Adrenal gland (tissue), 9 donors: ENCODE measurements at regions not wholly inside any gene's neighbourhood (a gene's known extent, or its start where the extent isn't known, plus 50 kb on each side); places are given as distances from the start of the nearest gene placed in this dataset.

Experiments used
- DNase-seq, 7 donors: peaks; one replicate each; pipeline ENCODE4 v3.0.0-alpha.2; 2019 to 2020
- H3K27ac ChIP-seq, 5 donors: fragments of 200-600 bp; sonication (generic) in 4 of 5; 1 replicate in 3 of 5; 2 replicates in 2 of 5; pipeline versions ENCODE4 v1.5.1 to v1.8.0; 2016 to 2020; ENCODE audit warnings: mild to moderate bottlenecking in 1 of 5
- H3K27me3 ChIP-seq: fragments of 200-600 bp; 2 replicates; pipeline ENCODE4 v1.8.0; 2021
- H3K36me3 ChIP-seq, 2 donors: fragments of 200-600 bp; replicated peaks in 1 of 2; 1 replicate in 1 of 2; 2 replicates in 1 of 2; pipeline versions ENCODE4 v1.5.1 to v1.8.0; 2018 to 2022
- H3K4me1 ChIP-seq, 2 donors: fragments of 200-600 bp; replicated peaks in 1 of 2; 1 replicate in 1 of 2; 2 replicates in 1 of 2; pipeline versions ENCODE4 v1.5.1 to v1.8.0; 2018 to 2021
- H3K4me3 ChIP-seq, 4 donors: fragments of 200-600 bp; sonication (generic) in 3 of 4; one replicate each; pipeline ENCODE4 v1.5.1; 2016 to 2018
- H3K9me3 ChIP-seq, 3 donors: fragments of 200-600 bp; sonication (generic) in 1 of 3; replicated peaks in 1 of 3; 1 replicate in 2 of 3; 2 replicates in 1 of 3; pipeline versions ENCODE4 v1.5.1 to v1.8.0; 2016 to 2021
- CTCF ChIP-seq, 6 experiments: fragments of 450-650 bp in 4 of 6; fragments of 200-600 bp in 2 of 6; sonication (generic) in 1 of 6; IDR thresholded peaks; 1 replicate in 5 of 6; 2 replicates in 1 of 6; pipeline versions ENCODE4 v1.5.1 to v1.8.0; 2016 to 2021; ENCODE audit warnings: antibody characterized with exemption in 6 of 6, mild to moderate bottlenecking in 2 of 6, moderate library complexity in 1 of 6
- POLR2A ChIP-seq, 2 donors: fragments of 450-650 bp; IDR thresholded peaks; one replicate each; pipeline ENCODE4 v1.6.1; 2017; ENCODE audit warnings: antibody characterized with exemption in 2 of 2, mild to moderate bottlenecking in 2 of 2, moderate library complexity in 1 of 2
- WGBS, 4 donors: extraction: QIAGEN DNeasy Blood & Tissue Kit in 2 of 4; methylation state at CpG; one replicate each; pipeline versions ENCODE4 v1.1.5 to v1.1.7; 2013 to 2017; 5-methylcytosine and 5-hydroxymethylcytosine counted together
- intact Hi-C, 2 donors: fragments of 100-400 bp; cut with DNase I; formaldehyde crosslinking; loops; one replicate each; pipeline versions ENCODE4 v1.14.1 to v1.15.0; 2022 to 2023
- donor health status: healthy with polysubstance abuse.
- donor health status: Bipolar disorder and iron deficiency.
- donor health status: DM: yes; HTN: yes; CAD: no.
- donor health status: DM: no; HTN: no; CAD: no.
- donor health status: DM: no; HTN: no; CAD: no.

GRCh38 chr1:164949771-164950471 is 390.9 kb downstream of the PBX1 start:
- WGBS, 4 donors, result 70 to 78% (median 75%) methylated on average over 2 of the region's 2 CpGs
- H3K27me3 ChIP-seq, result no peaks in the 10 kb centered on the region
- H3K27ac ChIP-seq, result no peak overlapping the region
- H3K4me3 ChIP-seq, result no peak overlapping the region
- TF ChIP-seq CTCF (IDR thresholded peaks at IDR 0.05) (peak in 2 of 6 experiments; percentile 5 to 20), POLR2A (IDR thresholded peaks at IDR 0.05) (no peak)
- no peaks in the 10 kb centered on the region for H3K4me1 ChIP-seq
- intact Hi-C loops, result no loop called here
- no peaks in the 10 kb centered on the region for H3K9me3 ChIP-seq
- no peaks in the 10 kb centered on the region for H3K36me3 ChIP-seq
- DNase-seq, result no peak

- DNase-seq, result no peak
- H3K4me3 ChIP-seq, result no peak overlapping the region
- H3K4me1 ChIP-seq, result no peaks in the 10 kb centered on the region
- TF ChIP-seq POLR2A (IDR thresholded peaks at IDR 0.05) (no peak), CTCF (IDR thresholded peaks at IDR 0.05) (no peak)
- H3K36me3 ChIP-seq, result no peaks in the 10 kb centered on the region
- H3K27me3 ChIP-seq, result no peaks in the 10 kb centered on the region
- no peaks in the 10 kb centered on the region for H3K9me3 ChIP-seq
- no peak overlapping the region for H3K27ac ChIP-seq
- intact Hi-C loops, result no loop called here
- 76 to 89% (median 87%) methylated on average over 1 of the region's 1 CpG for WGBS, 4 donors
Observed at GRCh38 chr1:164948101-164948500, 389.1 kb downstream of the PBX1 start.

GRCh38 chr1:164937291-164937690 is 378.3 kb downstream of the PBX1 start:
- TF ChIP-seq POLR2A (IDR thresholded peaks at IDR 0.05), result no peak
- no peak for TF ChIP-seq CTCF (IDR thresholded peaks at IDR 0.05)
- Histone ChIP-seq H3K27me3 (no peaks in the 10 kb centered on the region), H3K27ac (no peak overlapping the region), H3K4me1 (no peaks in the 10 kb centered on the region), H3K9me3 (no peaks in the 10 kb centered on the region), H3K4me3 (no peak overlapping the region), H3K36me3 (no peaks in the 10 kb centered on the region)
- WGBS, 4 donors, result 33 to 54% (median 47%) methylated on average over 2 of the region's 2 CpGs
- intact Hi-C loops, result no loop called here
- no peak for DNase-seq

GRCh38 chr1:164932580-164932979 is 373.6 kb downstream of the PBX1 start:
- Histone ChIP-seq H3K36me3 (no peaks in the 10 kb centered on the region), H3K27me3 (no peaks in the 10 kb centered on the region), H3K9me3 (no peaks in the 10 kb centered on the region), H3K4me1 (no peaks in the 10 kb centered on the region), H3K4me3 (no peak overlapping the region), H3K27ac (no peak overlapping the region)
- intact Hi-C loops, result no loop called here
- no peak for DNase-seq
- TF ChIP-seq CTCF (IDR thresholded peaks at IDR 0.05), result no peak
- TF ChIP-seq POLR2A (IDR thresholded peaks at IDR 0.05), result no peak
- 52 to 61% (median 57%) methylated on average over 4 of the region's 4 CpGs for WGBS, 4 donors
